K562 (cell line): ENCODE measurements at regions not wholly inside any gene's neighbourhood (a gene's known extent, or its start where the extent isn't known, plus 50 kb on each side); places are given as distances from the start of the nearest gene placed in this dataset.

ENCODE experiments used
- ATAC-seq: fragments of 200-7000 bp; cut with Tn5 transposase; 3 replicates; pipeline ENCODE4 v1.9.1; 2020; ENCODE audit warnings: moderate library complexity
- BruUV-seq: library from RNA; stranded (reverse); fragments of 400-500 nt; replicated peaks from 2 replicates; lab custom pipeline; 2021; lab: Mats Ljungman, UMichigan
- CTCF ChIA-PET: fragments of 300-600 bp; formaldehyde crosslinking; extraction: SDS; loops from one replicate; lab custom pipeline; 2021; ENCODE audit warnings: low intra/inter-chr PET ratio; lab: Yijun Ruan, JAX
- POLR2A ChIA-PET: fragments of 300-600, 350-650 bp; sonication (Branson Sonifier 250); formaldehyde crosslinking; extraction: SDS; loops from one replicate; lab custom pipeline; 2021; ENCODE audit warnings: antibody characterized with exemption, inconsistent platforms; lab: Yijun Ruan, JAX
- DNase-seq, 4 experiments: peaks; one replicate each; pipeline versions ENCODE4 v3.0.0 to v3.0.0-alpha.2; 2011 to 2018; ENCODE audit warnings: low spot score in 3 of 4, mixed read lengths in 3 of 4; ENCODE audit errors: extremely low read depth in 1 of 4
- FAIRE-seq: peaks from 2 replicates; lab custom pipeline; 2011; peaks lifted over from hg19 to GRCh38; lab: Jason Lieb, UNC
- H2AFZ ChIP-seq: 2 replicates; pipeline ENCODE4 v1.6.0; 2011; ENCODE audit warnings: low read depth, low read length, control low read depth, inconsistent platforms
- H3K27ac ChIP-seq: fragments of 200-600 bp; 3 replicates; pipeline ENCODE4 v1.8.0; 2011; ENCODE audit warnings: low read depth, mild to moderate bottlenecking, control low read depth, inconsistent platforms, low read length, moderate library complexity, mixed read lengths; ENCODE audit errors: extremely low read depth
- H3K27me3 ChIP-seq, 2 experiments: fragments of 300-600 bp in 1 of 2; 2 replicates in 1 of 2; 3 replicates in 1 of 2; pipeline versions ENCODE4 v1.6.0 to v1.8.0; 2011; ENCODE audit warnings: inconsistent platforms in 2 of 2, low read length in 2 of 2, mild to moderate bottlenecking in 1 of 2, mixed read lengths in 1 of 2, moderate library complexity in 1 of 2; ENCODE audit not compliant: control insufficient read depth in 2 of 2, insufficient read depth in 2 of 2
- H3K36me3 ChIP-seq: fragments of 300-600 bp; 3 replicates; pipeline ENCODE4 v1.8.0; 2011; ENCODE audit warnings: mild to moderate bottlenecking, low read length, inconsistent platforms; ENCODE audit not compliant: control insufficient read depth, insufficient read depth
- H3K4me1 ChIP-seq, 2 experiments: fragments of 200-600 bp in 1 of 2; replicated peaks in 1 of 2; 2 replicates in 1 of 2; 3 replicates in 1 of 2; pipeline versions ENCODE4 v1.5.1 to v1.8.0; 2011; ENCODE audit warnings: inconsistent platforms in 2 of 2, low read length in 2 of 2, mild to moderate bottlenecking in 1 of 2, mixed read lengths in 1 of 2, moderate library complexity in 1 of 2; ENCODE audit not compliant: control insufficient read depth in 2 of 2, insufficient read depth in 2 of 2
- H3K4me2 ChIP-seq: 2 replicates; pipeline ENCODE4 v1.6.1; 2011; ENCODE audit warnings: low read length, control low read depth, inconsistent platforms, mixed read lengths; ENCODE audit not compliant: insufficient read depth
- H3K4me3 ChIP-seq: fragments of 200-600 bp; sonication (generic), shearing (Covaris generic); 2 replicates; pipeline ENCODE4 v1.5.1; 2016; ENCODE audit warnings: control low read depth, inconsistent platforms
- H3K79me2 ChIP-seq: fragments of 200-600 bp; 3 replicates; pipeline ENCODE4 v1.8.0; 2011; ENCODE audit warnings: low read length, inconsistent platforms; ENCODE audit not compliant: control insufficient read depth, insufficient read depth
- H3K9ac ChIP-seq, 2 experiments: 2 replicates each; pipeline versions ENCODE4 v1.6.0 to v1.6.1; 2011; ENCODE audit warnings: low read depth in 2 of 2, low read length in 2 of 2, control low read depth in 1 of 2, inconsistent platforms in 1 of 2, mild to moderate bottlenecking in 1 of 2, mixed read lengths in 1 of 2; ENCODE audit not compliant: insufficient read depth in 1 of 2
- H3K9me1 ChIP-seq: one replicate; pipeline ENCODE4 v1.6.0; 2011; ENCODE audit warnings: inconsistent platforms, mild to moderate bottlenecking, low read length, moderate library complexity; ENCODE audit not compliant: control insufficient read depth, insufficient read depth
- H3K9me3 ChIP-seq: replicated peaks from 2 replicates; pipeline ENCODE4 v1.5.1; 2011; ENCODE audit warnings: low read depth, low read length, inconsistent platforms; ENCODE audit not compliant: control insufficient read depth, insufficient read depth
- H4K20me1 ChIP-seq: replicated peaks from 2 replicates; pipeline ENCODE4 v1.6.1; 2011; ENCODE audit warnings: low read length, inconsistent platforms, mixed read lengths; ENCODE audit not compliant: control insufficient read depth, insufficient read depth
- MECOM ChIP-seq: fragments of 250-450 bp; sonication (Bioruptor Pico); IDR thresholded peaks from 2 replicates; pipeline ENCODE4 v1.8.0; 2022; ENCODE audit warnings: inconsistent platforms
- ZFP36 ChIP-seq: fragments of 150-350 bp; IDR thresholded peaks from 2 replicates; pipeline ENCODE4 v1.6.1; 2018; ENCODE audit warnings: low read length, low read depth; ENCODE audit not compliant: partially characterized antibody
- WGBS: fragments of 100-300 bp; shearing (Covaris generic); methylation state at CpG from one replicate; pipeline ENCODE4 v1.1.6; 2016; ENCODE audit warnings: low coverage, mixed read lengths; ENCODE audit not compliant: insufficient coverage; ENCODE audit errors: missing lambda C conversion rate; 5-methylcytosine and 5-hydroxymethylcytosine counted together
- in situ Hi-C: fragments of 300-500 bp; cut with MboI; formaldehyde crosslinking; loops from 4 replicates; pipeline ENCODE4 v1.15.0; 2018; ENCODE audit warnings: inconsistent platforms, mixed read lengths
- intact Hi-C: fragments of 100-400 bp; cut with micrococcal nuclease; formaldehyde crosslinking; loops from 2 replicates; pipeline ENCODE4 v1.14.2; 2022
- TF ChIP-seq, protein P1 (sequence below): fragments of 250-450 bp; sonication (Bioruptor Pico); IDR thresholded peaks from 2 replicates; pipeline ENCODE4 v1.8.0; 2022; ENCODE audit warnings: moderate library complexity, mild to moderate bottlenecking, inconsistent platforms
- TF ChIP-seq, protein P2 (sequence below): fragments of 450-650 bp; IDR thresholded peaks from 2 replicates; pipeline ENCODE4 v1.6.1; 2016; ENCODE audit warnings: missing biosample characterization, missing genetic modification characterization

DNA sequence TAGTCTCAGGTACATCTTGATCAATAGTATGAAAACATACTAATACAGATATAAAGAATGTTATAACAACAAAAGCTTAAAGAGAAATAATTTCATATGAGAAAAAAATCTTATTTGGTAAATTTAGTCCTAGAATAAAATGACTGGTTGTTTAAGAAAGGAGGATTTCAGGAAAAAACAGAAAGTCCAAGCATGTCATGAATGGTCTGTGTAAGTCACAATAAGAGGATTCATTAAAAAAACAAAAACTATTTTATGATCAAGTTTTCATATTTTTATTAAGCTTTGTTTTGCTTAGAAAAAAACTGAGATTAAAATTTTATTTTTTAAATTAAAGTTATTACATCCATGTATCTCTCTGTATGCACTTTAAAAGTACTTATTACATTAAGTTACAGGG, 353.9 kb upstream of the SPHKAP start:
- H3K9me3 ChIP-seq: no peaks in the 10 kb centered on the region
- H3K36me3 ChIP-seq: no peaks in the 10 kb centered on the region
- CTCF ChIA-PET: no interaction called here
- intact Hi-C loops: no loop called here
- DNase-seq (no peak), FAIRE-seq (no peak), ATAC-seq (no peak)
- no peak for TF ChIP-seq MECOM (CRISPR knock-in tag)
- TF ChIP-seq ZFP36: peak; percentile 29
- H3K9ac ChIP-seq: no peak overlapping the region
- no TSS peak for BruUV-seq
- in situ Hi-C loops: no loop called here
- H3K27ac ChIP-seq: no peak overlapping the region
- H3K79me2 ChIP-seq: no peaks in the 10 kb centered on the region
- no peaks in the 10 kb centered on the region for H3K4me1 ChIP-seq
- no peak overlapping the region for H2AFZ ChIP-seq
- H4K20me1 ChIP-seq: no peaks in the 10 kb centered on the region
- no peak overlapping the region for H3K4me3 ChIP-seq
- no peaks in the 10 kb centered on the region for H3K9me1 ChIP-seq
- POLR2A ChIA-PET: no interaction called here
- H3K4me2 ChIP-seq: no peak overlapping the region
- no peaks in the 10 kb centered on the region for H3K27me3 ChIP-seq

DNA sequence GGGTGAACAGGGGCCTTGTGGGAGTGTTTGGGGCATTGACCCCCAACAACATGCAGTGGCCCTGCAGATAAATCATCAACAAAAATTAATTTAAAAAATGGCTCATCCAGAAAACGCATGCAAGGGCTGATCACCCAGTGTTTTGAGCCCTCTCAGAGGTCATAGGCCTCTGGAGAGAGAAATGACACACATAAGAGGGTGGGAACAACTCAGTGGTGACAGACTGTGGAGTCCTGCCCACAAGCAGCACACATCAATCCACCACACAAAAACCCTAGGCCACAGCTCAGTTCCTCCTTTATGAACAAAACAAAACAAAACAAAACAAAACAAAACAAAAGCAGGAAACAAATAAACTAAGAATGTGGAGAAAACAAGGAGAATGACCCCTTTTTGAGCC, 351.7 kb upstream of the SPHKAP start:
- no TSS peak for BruUV-seq
- POLR2A ChIA-PET: no interaction called here
- no peak overlapping the region for H3K4me2 ChIP-seq
- H4K20me1 ChIP-seq: no peaks in the 10 kb centered on the region
- no peak overlapping the region for H3K4me3 ChIP-seq
- CTCF ChIA-PET: no interaction called here
- H2AFZ ChIP-seq: no peak overlapping the region
- DNase-seq (no peak), ATAC-seq (no peak), FAIRE-seq (no peak)
- no peaks in the 10 kb centered on the region for H3K36me3 ChIP-seq
- no peaks in the 10 kb centered on the region for H3K79me2 ChIP-seq
- H3K4me1 ChIP-seq: no peaks in the 10 kb centered on the region
- intact Hi-C loops: no loop called here
- no peaks in the 10 kb centered on the region for H3K9me1 ChIP-seq
- H3K9me3 ChIP-seq: no peaks in the 10 kb centered on the region
- WGBS: 0% methylated on average over 1 of the region's 1 CpG
- H3K27ac ChIP-seq: no peak overlapping the region
- no peaks in the 10 kb centered on the region for H3K27me3 ChIP-seq
- H3K9ac ChIP-seq: no peak overlapping the region
- in situ Hi-C loops: no loop called here
- TF ChIP-seq, protein P1, sequence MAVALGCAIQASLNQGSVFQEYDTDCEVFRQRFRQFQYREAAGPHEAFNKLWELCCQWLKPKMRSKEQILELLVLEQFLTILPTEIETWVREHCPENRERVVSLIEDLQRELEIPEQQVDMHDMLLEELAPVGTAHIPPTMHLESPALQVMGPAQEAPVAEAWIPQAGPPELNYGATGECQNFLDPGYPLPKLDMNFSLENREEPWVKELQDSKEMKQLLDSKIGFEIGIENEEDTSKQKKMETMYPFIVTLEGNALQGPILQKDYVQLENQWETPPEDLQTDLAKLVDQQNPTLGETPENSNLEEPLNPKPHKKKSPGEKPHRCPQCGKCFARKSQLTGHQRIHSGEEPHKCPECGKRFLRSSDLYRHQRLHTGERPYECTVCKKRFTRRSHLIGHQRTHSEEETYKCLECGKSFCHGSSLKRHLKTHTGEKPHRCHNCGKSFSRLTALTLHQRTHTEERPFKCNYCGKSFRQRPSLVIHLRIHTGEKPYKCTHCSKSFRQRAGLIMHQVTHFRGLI (CRISPR knock-in tag): no peak
- TF ChIP-seq, protein P2, sequence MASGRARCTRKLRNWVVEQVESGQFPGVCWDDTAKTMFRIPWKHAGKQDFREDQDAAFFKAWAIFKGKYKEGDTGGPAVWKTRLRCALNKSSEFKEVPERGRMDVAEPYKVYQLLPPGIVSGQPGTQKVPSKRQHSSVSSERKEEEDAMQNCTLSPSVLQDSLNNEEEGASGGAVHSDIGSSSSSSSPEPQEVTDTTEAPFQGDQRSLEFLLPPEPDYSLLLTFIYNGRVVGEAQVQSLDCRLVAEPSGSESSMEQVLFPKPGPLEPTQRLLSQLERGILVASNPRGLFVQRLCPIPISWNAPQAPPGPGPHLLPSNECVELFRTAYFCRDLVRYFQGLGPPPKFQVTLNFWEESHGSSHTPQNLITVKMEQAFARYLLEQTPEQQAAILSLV: no peak
